Tibial nerve (tissue), 4 donors: ENCODE measurements at regions not wholly inside any gene's neighbourhood (a gene's known extent, or its start where the extent isn't known, plus 50 kb on each side); places are given as distances from the start of the nearest gene placed in this dataset.

Source experiments
- EP300 ChIP-seq, 2 donors: sonication (generic); formaldehyde crosslinking; IDR thresholded peaks; one replicate each; pipeline ENCODE4 v1.6.1; 2017; ENCODE audit warnings: antibody characterized with exemption in 2 of 2, mild to moderate bottlenecking in 1 of 2
- POLR2A ChIP-seq, 2 donors: fragments of 450-650 bp; IDR thresholded peaks; one replicate each; pipeline ENCODE4 v1.6.1; 2017; ENCODE audit warnings: antibody characterized with exemption in 2 of 2, mild to moderate bottlenecking in 2 of 2, moderate library complexity in 2 of 2
- TF ChIP-seq, protein P1 (sequence below), 5 experiments: fragments of 200-600 bp in 3 of 5; fragments of 450-650 bp in 2 of 5; sonication (generic) in 3 of 5; IDR thresholded peaks; one replicate each; pipeline ENCODE4 v1.5.1; 2016 to 2019; ENCODE audit warnings: antibody characterized with exemption in 5 of 5, mild to moderate bottlenecking in 3 of 5, moderate library complexity in 2 of 5

DNA sequence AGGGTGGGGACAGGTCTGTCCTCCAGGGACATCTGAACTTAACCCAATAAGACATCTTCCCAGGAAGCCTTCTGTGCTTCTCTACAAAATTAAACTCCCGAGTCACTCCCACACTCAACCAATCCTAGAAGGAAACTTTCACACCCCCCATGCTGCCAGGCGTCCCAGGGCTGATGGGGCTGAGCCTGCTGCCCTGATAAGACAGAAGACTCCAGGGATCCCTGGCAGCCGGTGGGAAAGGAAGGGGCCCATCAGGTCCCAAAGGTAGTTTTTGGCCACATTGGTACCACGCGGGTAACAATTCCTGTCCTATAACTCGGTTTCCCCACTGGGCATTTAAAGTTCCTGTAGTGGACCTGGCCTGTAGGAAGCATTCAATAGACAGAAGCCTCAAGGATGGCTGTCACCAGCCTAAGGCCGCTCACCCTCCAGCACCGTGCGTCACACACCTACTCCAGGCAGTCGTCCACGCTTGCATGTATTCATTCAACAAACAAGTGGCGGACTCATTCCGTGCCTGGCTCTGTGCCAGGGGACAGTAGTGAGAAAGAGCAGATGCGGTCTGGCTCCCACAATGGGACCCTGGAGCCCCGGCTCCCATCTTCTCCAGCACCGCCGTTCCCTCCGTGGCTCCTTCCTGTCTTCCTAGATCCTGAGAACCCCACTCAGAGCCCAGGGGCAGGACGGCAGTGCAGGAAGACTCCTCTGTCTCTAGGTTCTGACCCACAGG, 465.2 kb downstream of the NPHP4 start:
- TF ChIP-seq POLR2A (IDR thresholded peaks at IDR 0.05) = no peak
- TF ChIP-seq, protein P1, sequence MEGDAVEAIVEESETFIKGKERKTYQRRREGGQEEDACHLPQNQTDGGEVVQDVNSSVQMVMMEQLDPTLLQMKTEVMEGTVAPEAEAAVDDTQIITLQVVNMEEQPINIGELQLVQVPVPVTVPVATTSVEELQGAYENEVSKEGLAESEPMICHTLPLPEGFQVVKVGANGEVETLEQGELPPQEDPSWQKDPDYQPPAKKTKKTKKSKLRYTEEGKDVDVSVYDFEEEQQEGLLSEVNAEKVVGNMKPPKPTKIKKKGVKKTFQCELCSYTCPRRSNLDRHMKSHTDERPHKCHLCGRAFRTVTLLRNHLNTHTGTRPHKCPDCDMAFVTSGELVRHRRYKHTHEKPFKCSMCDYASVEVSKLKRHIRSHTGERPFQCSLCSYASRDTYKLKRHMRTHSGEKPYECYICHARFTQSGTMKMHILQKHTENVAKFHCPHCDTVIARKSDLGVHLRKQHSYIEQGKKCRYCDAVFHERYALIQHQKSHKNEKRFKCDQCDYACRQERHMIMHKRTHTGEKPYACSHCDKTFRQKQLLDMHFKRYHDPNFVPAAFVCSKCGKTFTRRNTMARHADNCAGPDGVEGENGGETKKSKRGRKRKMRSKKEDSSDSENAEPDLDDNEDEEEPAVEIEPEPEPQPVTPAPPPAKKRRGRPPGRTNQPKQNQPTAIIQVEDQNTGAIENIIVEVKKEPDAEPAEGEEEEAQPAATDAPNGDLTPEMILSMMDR (IDR thresholded peaks at IDR 0.05) = no peak
- no peak for TF ChIP-seq EP300 (IDR thresholded peaks at IDR 0.05)
